Colonic mucosa (tissue), 4 donors: ENCODE measurements at regions not wholly inside any gene's neighbourhood (a gene's known extent, or its start where the extent isn't known, plus 50 kb on each side); places are given as distances from the start of the nearest gene placed in this dataset.
"Not testable (repeated sequence)": the region's sequence is repeated elsewhere in the genome, so short reads cannot be mapped to it uniquely, and the experiment has no call there.

ENCODE experiments used
- DNase-seq: peaks from one replicate; pipeline ENCODE4 v3.0.0-alpha.2; 2020
- H3K27ac ChIP-seq: fragments of 200-600 bp; one replicate; pipeline ENCODE4 v1.8.0; 2021
- H3K27me3 ChIP-seq: fragments of 200-600 bp; one replicate; pipeline ENCODE4 v1.8.0; 2021
- H3K36me3 ChIP-seq: fragments of 200-600 bp; one replicate; pipeline ENCODE4 v1.8.0; 2021
- H3K4me1 ChIP-seq: fragments of 200-600 bp; one replicate; pipeline ENCODE4 v1.8.0; 2021; ENCODE audit warnings: mild to moderate bottlenecking
- H3K4me3 ChIP-seq: fragments of 200-600 bp; one replicate; pipeline ENCODE4 v1.8.0; 2021
- H3K9ac ChIP-seq, 2 donors: one replicate each; pipeline ENCODE4 v1.7.0; 2013; ENCODE audit warnings: control low read depth in 2 of 2, low read depth in 2 of 2, low read length in 2 of 2
- H3K9me3 ChIP-seq: fragments of 200-600 bp; one replicate; pipeline ENCODE4 v1.8.0; 2021
- intact Hi-C: fragments of 100-400 bp; cut with DNase I; formaldehyde crosslinking; loops from one replicate; pipeline ENCODE4 v1.14.1; 2022
- TF ChIP-seq, protein P1 (sequence below): fragments of 200-600 bp; IDR thresholded peaks from one replicate; pipeline ENCODE4 v1.8.0; 2022; ENCODE audit warnings: antibody characterized with exemption, mild to moderate bottlenecking
- donor health status: healthy.
- donor health status: DM: no; HTN: no; CAD: no.
- donor health status: DM: no; HTN: no; CAD: no.

- H3K9ac ChIP-seq: no peak overlapping the region
- intact Hi-C loops: loop anchor here (2.0 kb wide), 1 partner anchor 112 kb away; no protein-coding TSS in a partner anchor
- no peak overlapping the region for H3K4me3 ChIP-seq
- H3K27me3 ChIP-seq: peaks cover 4% of the 10 kb centered on the region
- no peak for DNase-seq
- H3K27ac ChIP-seq: no peak overlapping the region
- TF ChIP-seq, protein P1, sequence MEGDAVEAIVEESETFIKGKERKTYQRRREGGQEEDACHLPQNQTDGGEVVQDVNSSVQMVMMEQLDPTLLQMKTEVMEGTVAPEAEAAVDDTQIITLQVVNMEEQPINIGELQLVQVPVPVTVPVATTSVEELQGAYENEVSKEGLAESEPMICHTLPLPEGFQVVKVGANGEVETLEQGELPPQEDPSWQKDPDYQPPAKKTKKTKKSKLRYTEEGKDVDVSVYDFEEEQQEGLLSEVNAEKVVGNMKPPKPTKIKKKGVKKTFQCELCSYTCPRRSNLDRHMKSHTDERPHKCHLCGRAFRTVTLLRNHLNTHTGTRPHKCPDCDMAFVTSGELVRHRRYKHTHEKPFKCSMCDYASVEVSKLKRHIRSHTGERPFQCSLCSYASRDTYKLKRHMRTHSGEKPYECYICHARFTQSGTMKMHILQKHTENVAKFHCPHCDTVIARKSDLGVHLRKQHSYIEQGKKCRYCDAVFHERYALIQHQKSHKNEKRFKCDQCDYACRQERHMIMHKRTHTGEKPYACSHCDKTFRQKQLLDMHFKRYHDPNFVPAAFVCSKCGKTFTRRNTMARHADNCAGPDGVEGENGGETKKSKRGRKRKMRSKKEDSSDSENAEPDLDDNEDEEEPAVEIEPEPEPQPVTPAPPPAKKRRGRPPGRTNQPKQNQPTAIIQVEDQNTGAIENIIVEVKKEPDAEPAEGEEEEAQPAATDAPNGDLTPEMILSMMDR: no peak
- no peaks in the 10 kb centered on the region for H3K36me3 ChIP-seq
- no peaks in the 10 kb centered on the region for H3K9me3 ChIP-seq
- H3K4me1 ChIP-seq: no peaks in the 10 kb centered on the region
Measured at GRCh38 chr15:89016549-89017041, 71.7 kb upstream of the ABHD2 start.

DNA sequence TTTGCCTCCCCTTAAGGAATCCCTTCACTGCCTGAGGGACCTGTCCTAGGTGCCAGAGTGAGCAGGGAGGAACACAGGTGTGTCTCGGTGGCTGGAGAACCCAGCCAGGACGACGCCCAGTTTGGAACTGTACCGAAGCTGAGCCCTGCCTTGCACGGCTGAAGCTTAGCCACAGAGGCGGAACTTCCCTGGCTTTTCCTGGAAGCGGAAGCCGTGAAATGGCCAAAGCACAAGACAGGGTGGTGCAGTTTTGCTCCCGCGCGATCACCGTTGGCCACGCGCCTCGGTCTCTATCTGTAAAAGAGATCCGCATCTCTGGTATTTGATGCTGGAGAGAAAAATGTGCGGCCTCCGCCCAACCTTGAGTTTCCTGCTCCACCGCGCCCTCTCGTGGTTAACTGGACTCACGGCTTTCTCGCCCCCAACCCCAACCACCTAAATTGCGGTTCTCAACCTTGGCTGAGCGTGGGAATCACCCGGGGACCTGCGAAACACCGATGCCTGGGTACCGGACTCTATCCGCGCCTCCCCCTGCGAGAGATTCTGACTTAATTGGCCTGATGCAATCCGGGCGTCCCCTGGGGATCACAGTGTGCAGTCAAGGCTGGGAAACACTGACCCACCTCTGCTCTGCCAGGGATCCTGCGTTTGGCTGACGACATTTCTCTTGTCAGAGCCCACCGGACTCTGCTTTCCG is 70.7 kb upstream of the ABHD2 start:
- H3K27me3 ChIP-seq: peaks cover 4% of the 10 kb centered on the region
- H3K4me3 ChIP-seq: no peak overlapping the region
- TF ChIP-seq, protein P1: peak; percentile 67
- DNase-seq: peak; percentile 80
- H3K4me1 ChIP-seq: no peaks in the 10 kb centered on the region
- no peaks in the 10 kb centered on the region for H3K36me3 ChIP-seq
- intact Hi-C loops: loop anchor here (2.0 kb wide), 1 partner anchor 113 kb away; no protein-coding TSS in a partner anchor
- no peak overlapping the region for H3K27ac ChIP-seq
- H3K9me3 ChIP-seq: no peaks in the 10 kb centered on the region
- H3K9ac ChIP-seq: no peak overlapping the region

DNA sequence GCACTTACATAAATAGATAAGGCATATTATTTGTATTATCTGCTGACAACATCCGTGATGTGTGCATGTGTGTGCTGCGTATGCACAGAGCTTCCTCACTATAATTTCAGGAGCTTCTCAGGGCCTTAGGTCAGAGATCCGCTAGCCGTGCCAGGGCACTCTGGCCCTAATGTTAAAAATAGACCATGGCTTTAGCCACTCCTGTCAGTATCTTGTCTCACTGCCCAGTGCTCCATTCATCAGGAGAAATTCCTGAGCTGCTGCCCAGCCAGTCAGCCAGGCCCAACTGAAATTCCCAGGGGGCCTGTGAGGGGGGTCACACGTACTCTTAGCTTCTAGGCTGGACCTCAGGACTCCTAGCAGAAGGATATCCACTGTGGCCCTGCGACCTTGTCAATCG is 70.0 kb upstream of the ABHD2 start:
- H3K9me3 ChIP-seq: no peaks in the 10 kb centered on the region
- H3K36me3 ChIP-seq: no peaks in the 10 kb centered on the region
- H3K27ac ChIP-seq: no peak overlapping the region
- no peaks in the 10 kb centered on the region for H3K4me1 ChIP-seq
- intact Hi-C loops: no loop called here
- H3K9ac ChIP-seq: no peak overlapping the region
- no peak overlapping the region for H3K4me3 ChIP-seq
- no peak for DNase-seq
- H3K27me3 ChIP-seq: peaks cover 4% of the 10 kb centered on the region
- TF ChIP-seq, protein P1: no peak

GRCh38 chr15:89019436-89019835 is 68.8 kb upstream of the ABHD2 start:
- no peaks in the 10 kb centered on the region for H3K4me1 ChIP-seq
- H3K36me3 ChIP-seq: no peaks in the 10 kb centered on the region
- H3K4me3 ChIP-seq: no peak overlapping the region
- intact Hi-C loops: no loop called here
- no peak overlapping the region for H3K9ac ChIP-seq
- H3K27ac ChIP-seq: no peak overlapping the region
- H3K27me3 ChIP-seq: peaks cover 4% of the 10 kb centered on the region
- TF ChIP-seq, protein P1: no peak
- H3K9me3 ChIP-seq: no peaks in the 10 kb centered on the region
- no peak for DNase-seq

GRCh38 chr15:89021224-89021623 is 67.0 kb upstream of the ABHD2 start:
- Histone ChIP-seq H3K27ac (no peak overlapping the region), H3K4me3 (no peak overlapping the region), H3K27me3 (peaks cover 4% of the 10 kb centered on the region), H3K36me3 (no peaks in the 10 kb centered on the region), H3K4me1 (no peaks in the 10 kb centered on the region), H3K9ac (no peak overlapping the region), H3K9me3 (no peaks in the 10 kb centered on the region)
- intact Hi-C loops: no loop called here
- TF ChIP-seq, protein P1: no peak
- DNase-seq: no peak

GRCh38 chr15:89021886-89022285 is 66.4 kb upstream of the ABHD2 start:
- H3K9ac ChIP-seq, H3K27ac ChIP-seq, DNase-seq, H3K4me1 ChIP-seq, H3K36me3 ChIP-seq, H3K27me3 ChIP-seq, H3K4me3 ChIP-seq, H3K9me3 ChIP-seq, intact Hi-C loops: not testable (repeated sequence)
